HG03103 (cell line): ENCODE measurements at regions not wholly inside any gene's neighbourhood (a gene's known extent, or its start where the extent isn't known, plus 50 kb on each side); places are given as distances from the start of the nearest gene placed in this dataset.

Experiments
- ATAC-seq: cut with Tn5 transposase; IDR thresholded peaks from one replicate; pipeline ENCODE4 v1.9.1; 2021; ENCODE audit warnings: low read depth; ENCODE audit not compliant: unreplicated experiment

- ATAC-seq: no peak
These were observed 180.4 kb upstream of the MC4R start for GRCh38 chr18:60552948-60553347.

- no peak for ATAC-seq
These were observed 182.4 kb upstream of the MC4R start for GRCh38 chr18:60554967-60555366.

GRCh38 chr18:60555625-60556024 lies 183.1 kb upstream of the MC4R start:
- no peak for ATAC-seq

DNA sequence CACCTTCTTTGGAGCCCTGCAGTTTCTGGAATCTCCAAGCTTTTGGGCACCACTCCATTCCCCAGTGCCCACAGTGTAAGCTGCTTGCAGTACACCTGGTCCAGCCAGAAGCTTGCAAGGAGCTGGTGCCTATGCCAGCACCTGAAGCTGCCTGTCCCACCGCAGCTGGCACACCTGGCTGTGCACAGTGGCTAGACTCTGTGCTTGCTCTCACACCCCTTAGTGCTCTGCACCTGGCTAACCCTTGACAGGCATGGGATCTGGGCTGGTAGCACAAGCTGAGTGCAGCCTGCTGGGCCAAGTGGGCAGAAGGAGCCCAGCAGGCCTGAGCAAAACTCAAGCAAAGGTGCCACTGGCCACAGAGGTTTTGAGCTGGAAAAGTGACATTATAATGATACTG lies 183.8 kb upstream of the MC4R start:
- ATAC-seq: no peak

DNA sequence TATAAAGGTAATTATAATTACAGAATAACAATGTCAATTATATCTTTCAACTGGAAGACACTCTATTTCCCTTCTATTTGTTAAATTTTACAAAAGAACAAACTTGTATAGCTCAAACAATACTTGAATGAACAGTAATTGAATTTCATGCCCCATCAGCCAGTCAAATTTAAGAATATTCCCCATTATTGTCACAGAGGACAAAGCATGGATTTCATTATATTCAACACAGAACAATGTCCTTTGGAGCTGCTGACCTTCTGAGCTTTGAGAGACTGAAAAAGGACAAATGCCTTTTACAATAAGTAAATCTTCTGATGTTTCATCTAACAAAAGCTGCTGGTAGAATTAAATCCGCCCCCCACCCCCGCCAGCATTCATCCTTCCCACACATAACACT lies 187.5 kb upstream of the MC4R start:
- no peak for ATAC-seq

- no peak for ATAC-seq
These were observed 190.5 kb upstream of the MC4R start for GRCh38 chr18:60563082-60563481.

DNA sequence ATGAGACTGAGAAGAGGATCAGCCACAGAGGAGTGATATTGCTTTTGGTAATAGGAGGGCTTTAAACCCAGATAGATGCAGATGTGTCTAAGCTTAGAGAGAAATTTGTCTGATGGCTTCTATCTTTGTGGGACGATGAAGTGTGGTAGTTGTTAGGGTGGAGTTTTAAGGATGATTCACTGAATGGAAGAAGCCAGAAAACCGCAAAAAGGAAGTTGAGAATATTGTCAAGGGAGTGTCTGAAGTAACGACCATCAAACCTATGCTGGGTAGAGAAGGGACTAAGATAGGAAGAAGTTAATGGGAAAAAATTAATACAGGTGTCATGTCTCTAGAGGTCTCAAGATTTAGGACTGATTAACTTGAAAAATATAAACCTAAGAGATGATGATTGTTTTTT lies 195.6 kb upstream of the MC4R start:
- no peak for ATAC-seq

DNA sequence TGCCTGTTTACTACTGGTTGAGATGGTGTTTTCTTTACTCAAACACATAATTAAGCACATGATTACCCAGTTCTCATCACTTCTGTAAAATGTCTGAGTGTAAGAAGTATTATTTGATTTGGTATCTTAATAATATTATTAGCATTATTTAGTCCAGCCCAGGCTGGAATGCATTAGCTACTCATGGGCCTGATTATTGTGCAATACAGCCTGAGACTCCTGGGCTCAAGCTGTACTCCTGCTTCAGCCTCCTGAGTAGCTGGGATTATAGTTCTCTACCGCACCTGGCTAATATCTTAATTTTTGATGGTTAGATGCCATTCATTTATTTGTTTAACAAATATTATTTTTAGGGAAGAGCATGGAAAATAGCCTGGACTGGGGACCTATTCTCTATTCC lies 197.6 kb upstream of the MC4R start:
- no peak for ATAC-seq

- no peak for ATAC-seq
These were observed 204.9 kb upstream of the MC4R start for GRCh38 chr18:60577457-60577856.

DNA sequence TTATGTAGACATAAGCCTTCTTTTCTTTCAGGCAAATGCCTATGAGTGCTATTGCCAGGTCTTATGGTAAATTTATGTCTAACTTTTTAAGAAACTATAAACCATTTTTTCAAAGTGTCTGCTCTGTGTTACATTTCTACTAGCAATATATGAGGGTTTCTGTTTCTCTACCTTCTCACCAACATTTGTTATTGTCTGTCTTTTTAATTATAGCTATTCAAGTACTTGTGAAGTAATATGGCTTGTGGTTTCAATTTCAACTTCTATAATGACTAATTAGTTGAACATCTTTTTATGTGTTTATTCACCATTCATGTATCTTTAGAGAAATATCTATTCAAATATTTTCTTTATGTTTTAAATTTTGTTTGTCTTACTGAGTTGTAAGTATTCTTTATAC lies 213.1 kb upstream of the MC4R start:
- no peak for ATAC-seq

DNA sequence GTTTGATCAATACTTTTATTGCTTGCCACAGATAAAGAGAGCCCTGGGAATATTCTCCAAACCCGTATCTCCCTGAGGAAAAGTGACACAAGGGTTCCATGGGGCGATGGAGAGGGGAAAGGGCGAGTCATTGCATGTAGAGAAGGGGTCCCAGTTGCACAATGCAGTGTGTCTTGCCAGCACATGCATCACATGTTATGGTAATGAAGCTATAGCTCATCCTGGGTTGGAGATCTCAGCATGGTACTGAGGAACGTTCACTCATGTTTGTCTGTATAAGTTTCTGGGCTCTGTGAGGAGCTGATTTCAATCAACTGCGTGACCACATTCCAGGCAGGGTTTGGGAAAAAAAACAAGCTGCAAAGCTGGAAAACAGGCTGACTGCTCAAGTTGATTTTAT lies 220.7 kb upstream of the MC4R start:
- ATAC-seq: no peak

DNA sequence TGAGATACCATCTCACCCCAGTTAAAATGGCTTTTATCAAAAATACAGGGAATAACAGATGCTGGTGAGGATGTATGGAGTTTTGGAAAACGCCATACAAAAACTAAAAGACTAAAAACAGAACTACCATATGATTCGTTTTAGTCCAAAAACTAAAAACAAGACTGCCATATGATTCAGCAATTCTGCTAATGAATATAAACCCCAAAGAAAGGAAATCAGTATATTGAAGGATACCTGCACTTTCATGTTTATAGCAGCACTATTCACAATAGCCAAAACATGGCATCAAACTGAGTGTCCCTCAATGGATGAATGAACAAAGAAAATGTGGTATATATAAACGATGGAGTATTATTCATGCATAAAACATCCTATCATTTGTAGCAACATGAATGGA lies 224.4 kb upstream of the MC4R start:
- ATAC-seq: no peak

GRCh38 chr18:60599267-60599666 lies 226.7 kb upstream of the MC4R start:
- peak; percentile 76 for ATAC-seq

DNA sequence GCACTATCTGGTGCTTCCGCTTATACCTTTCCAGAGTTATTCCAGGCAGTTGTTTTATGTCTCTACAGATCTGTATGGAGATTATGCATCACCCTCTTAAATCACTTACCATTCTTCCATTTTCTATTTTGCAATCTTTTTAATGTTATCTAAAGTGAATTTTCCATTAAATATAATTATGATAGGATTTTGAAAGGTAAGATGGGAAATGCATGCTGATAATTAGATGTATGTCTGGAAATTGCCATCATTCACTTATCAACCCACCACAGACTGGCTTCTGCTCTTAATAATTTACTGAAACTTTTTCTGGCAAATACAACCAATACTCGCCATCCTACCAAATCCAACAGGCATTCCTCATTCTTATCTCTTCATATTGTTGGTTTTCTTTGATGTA lies 227.4 kb upstream of the MC4R start:
- ATAC-seq: no peak

- ATAC-seq: no peak
These were observed 228.7 kb upstream of the MC4R start for GRCh38 chr18:60601249-60601648.

- ATAC-seq: no peak
These were observed 250.8 kb upstream of the MC4R start for GRCh38 chr18:60623331-60623730.

GRCh38 chr18:60624207-60624606 lies 251.6 kb upstream of the MC4R start:
- no peak for ATAC-seq

DNA sequence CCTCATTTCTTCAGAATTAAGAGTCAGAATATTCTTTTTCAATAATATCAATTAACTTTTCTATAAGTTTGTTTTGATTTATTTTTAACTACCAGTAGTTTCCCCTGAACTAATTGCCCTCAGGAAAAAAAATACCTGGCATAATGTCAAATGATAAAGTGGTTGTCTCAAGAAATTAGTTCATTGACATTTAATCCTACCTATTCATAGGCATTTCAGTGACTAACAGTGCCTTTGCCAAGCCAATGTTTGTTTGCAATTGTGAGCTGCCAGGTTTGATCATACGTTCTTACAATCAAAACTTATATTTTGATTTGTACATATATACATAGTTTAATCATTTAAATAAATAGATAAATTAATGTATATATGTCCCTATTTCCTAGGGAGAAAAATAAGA lies 267.3 kb upstream of the MC4R start:
- ATAC-seq: no peak

DNA sequence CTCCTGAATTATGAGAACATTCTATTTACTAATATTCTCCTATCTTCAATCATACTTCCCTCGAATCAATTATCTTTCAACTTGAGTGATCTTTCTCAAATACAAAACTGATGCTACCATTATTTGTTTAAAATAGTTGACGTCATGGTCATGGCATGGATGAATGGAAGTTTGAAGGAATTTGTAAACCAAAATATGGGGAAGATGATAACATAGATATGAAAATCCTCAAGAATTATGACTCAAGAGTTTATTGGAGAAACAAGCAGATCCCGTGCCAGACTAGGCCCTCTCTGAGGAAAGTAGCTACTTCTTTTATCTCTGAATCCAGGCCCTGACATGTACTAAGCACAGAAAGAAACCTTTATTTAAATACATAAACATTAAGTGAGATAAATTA lies 270.4 kb upstream of the MC4R start:
- no peak for ATAC-seq

GRCh38 chr18:60646725-60647124 lies 274.1 kb upstream of the MC4R start:
- no peak for ATAC-seq

DNA sequence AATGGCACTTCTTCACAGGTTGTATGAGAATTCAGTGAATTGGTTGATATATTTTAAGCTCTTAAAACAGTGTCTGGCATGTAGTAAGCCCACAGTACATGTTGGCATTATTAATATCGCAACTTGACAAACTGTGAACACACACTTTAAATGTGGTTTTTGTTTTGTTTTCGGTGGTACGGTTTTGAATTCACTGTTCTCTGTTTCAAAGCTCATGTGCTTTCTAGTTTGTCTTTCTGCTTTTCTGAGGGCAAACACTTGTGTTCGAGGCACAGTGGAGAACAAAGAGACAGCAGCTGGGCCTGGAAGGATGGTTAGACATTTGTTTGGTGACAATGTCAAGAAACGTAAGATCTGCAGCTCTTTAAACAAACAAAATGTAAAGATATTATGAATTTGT lies 276.5 kb upstream of the MC4R start:
- ATAC-seq: peak; percentile 93

DNA sequence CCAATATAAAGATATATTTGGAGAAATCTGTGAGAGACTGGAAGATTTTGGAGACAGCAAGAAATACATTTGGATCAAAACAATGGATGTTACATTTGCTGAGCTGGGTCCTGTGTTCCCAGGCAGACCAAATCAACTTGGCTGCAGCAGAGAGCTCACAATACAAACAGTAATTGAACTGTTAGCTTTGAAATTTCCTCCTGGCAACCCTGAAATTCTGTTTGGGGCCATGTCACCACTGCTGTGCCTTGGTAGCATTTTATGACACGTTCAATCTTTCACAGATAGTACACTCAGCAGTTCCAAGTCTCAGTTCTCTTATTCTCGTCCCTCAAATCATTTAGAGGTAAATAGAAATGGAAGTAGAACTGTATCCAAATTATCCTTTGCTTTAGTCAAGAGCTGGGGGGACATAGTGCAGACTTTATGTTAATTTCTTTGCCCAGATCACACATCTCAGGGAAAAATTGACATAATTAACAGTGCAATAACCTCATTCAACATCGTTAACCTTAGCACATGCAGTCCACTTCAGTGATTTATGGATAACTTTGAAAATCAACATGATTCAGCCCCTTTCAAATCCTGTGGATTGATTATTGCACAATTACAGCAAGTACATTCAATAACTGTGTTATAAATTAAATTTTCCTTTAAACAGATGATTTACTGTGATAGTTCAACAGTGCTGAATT lies 277.4 kb upstream of the MC4R start:
- no peak for ATAC-seq

- no peak for ATAC-seq
These were observed 281.7 kb upstream of the MC4R start for GRCh38 chr18:60654298-60654697.
